ENCODE measurements at regions not wholly inside any gene's neighbourhood (a gene's known extent, or its start where the extent isn't known, plus 50 kb on each side); places are given as distances from the start of the nearest gene placed in this dataset.

- ChIA-PET CTCF (interaction anchor here (0.9 to 1.3 kb wide), 4 partner anchors 11 to 107 kb away, joined by 3 to 5 read pairs (median 3); no protein-coding TSS in a partner anchor), POLR2A (no interaction called here)
- Mint-ChIP-seq H3K4me1 (ENCODE audit: low read depth) (peaks cover 5% of the 10 kb centered on the region), H3K4me3 (no peak overlapping the region), H3K27ac (no peak overlapping the region), H3K36me3 (ENCODE audit: low read depth) (no peaks in the 10 kb centered on the region), H3K9me3 (ENCODE audit: insufficient read depth) (no peaks in the 10 kb centered on the region), H3K27me3 (ENCODE audit: low read depth) (peaks cover 2% of the 10 kb centered on the region)
- DNase-seq (no peak), ATAC-seq (no peak)
Observed at GRCh38 chr12:98425859-98426258, 89.5 kb upstream of the TMPO start.

- ChIA-PET POLR2A (no interaction called here), CTCF (no interaction called here)
- no peak for ATAC-seq
- Mint-ChIP-seq H3K4me3 (no peak overlapping the region), H3K27me3 (ENCODE audit: low read depth) (peaks cover 21% of the 10 kb centered on the region), H3K36me3 (ENCODE audit: low read depth) (no peaks in the 10 kb centered on the region), H3K27ac (no peak overlapping the region), H3K4me1 (ENCODE audit: low read depth) (no peaks in the 10 kb centered on the region), H3K9me3 (ENCODE audit: insufficient read depth) (peaks cover 7% of the 10 kb centered on the region)
- no peak for DNase-seq
Observed at GRCh38 chr12:98431089-98431488, 84.3 kb upstream of the TMPO start.

- DNase-seq (no peak), ATAC-seq (no peak)
- ChIA-PET CTCF (interaction anchor here (1.4 kb wide), 1 partner anchor 11 kb away, joined by 5 read pairs; no protein-coding TSS in a partner anchor), POLR2A (no interaction called here)
- Mint-ChIP-seq H3K9me3 (ENCODE audit: insufficient read depth) (peaks cover 7% of the 10 kb centered on the region), H3K36me3 (ENCODE audit: low read depth) (no peaks in the 10 kb centered on the region), H3K27me3 (ENCODE audit: low read depth) (peaks cover 29% of the 10 kb centered on the region), H3K4me3 (no peak overlapping the region), H3K4me1 (ENCODE audit: low read depth) (no peaks in the 10 kb centered on the region), H3K27ac (no peak overlapping the region)
Observed at GRCh38 chr12:98437166-98437565, 78.2 kb upstream of the TMPO start.

GRCh38 chr12:98437806-98438595 lies 77.4 kb upstream of the TMPO start:
- H3K36me3 Mint-ChIP-seq (ENCODE audit: low read depth), result no peaks in the 10 kb centered on the region
- H3K27me3 Mint-ChIP-seq (ENCODE audit: low read depth), result peaks cover 32% of the 10 kb centered on the region
- ChIA-PET POLR2A (no interaction called here), CTCF (interaction anchor here (1.1 kb wide), 1 partner anchor 13 kb away, joined by 4 read pairs; no protein-coding TSS in a partner anchor)
- no peak overlapping the region for H3K4me3 Mint-ChIP-seq
- H3K27ac Mint-ChIP-seq, result no peak overlapping the region
- no peaks in the 10 kb centered on the region for H3K4me1 Mint-ChIP-seq (ENCODE audit: low read depth)
- ATAC-seq (no peak), DNase-seq (no peak)
- peaks cover 7% of the 10 kb centered on the region for H3K9me3 Mint-ChIP-seq (ENCODE audit: insufficient read depth)

GRCh38 chr12:98438656-98439230 lies 76.6 kb upstream of the TMPO start:
- no peak overlapping the region for H3K27ac Mint-ChIP-seq
- ChIA-PET CTCF (interaction anchor here (1.1 kb wide), 1 partner anchor 14 kb away, joined by 4 read pairs; no protein-coding TSS in a partner anchor), POLR2A (no interaction called here)
- ATAC-seq, result no peak
- no peaks in the 10 kb centered on the region for H3K36me3 Mint-ChIP-seq (ENCODE audit: low read depth)
- no peaks in the 10 kb centered on the region for H3K4me1 Mint-ChIP-seq (ENCODE audit: low read depth)
- no peak for DNase-seq
- no peak overlapping the region for H3K4me3 Mint-ChIP-seq
- H3K9me3 Mint-ChIP-seq (ENCODE audit: insufficient read depth), result peaks cover 7% of the 10 kb centered on the region
- H3K27me3 Mint-ChIP-seq (ENCODE audit: low read depth), result peaks cover 32% of the 10 kb centered on the region

GRCh38 chr12:98439471-98439951 lies 75.9 kb upstream of the TMPO start:
- Mint-ChIP-seq H3K27ac (no peak overlapping the region), H3K4me3 (no peak overlapping the region), H3K9me3 (ENCODE audit: insufficient read depth) (peaks cover 6% of the 10 kb centered on the region), H3K36me3 (ENCODE audit: low read depth) (no peaks in the 10 kb centered on the region), H3K27me3 (ENCODE audit: low read depth) (peaks cover 32% of the 10 kb centered on the region), H3K4me1 (ENCODE audit: low read depth) (no peaks in the 10 kb centered on the region)
- no peak for DNase-seq
- ChIA-PET POLR2A (no interaction called here), CTCF (interaction anchor here (1.2 kb wide), 1 partner anchor 93 kb away, joined by 3 read pairs; no protein-coding TSS in a partner anchor)
- ATAC-seq, result no peak

DNA sequence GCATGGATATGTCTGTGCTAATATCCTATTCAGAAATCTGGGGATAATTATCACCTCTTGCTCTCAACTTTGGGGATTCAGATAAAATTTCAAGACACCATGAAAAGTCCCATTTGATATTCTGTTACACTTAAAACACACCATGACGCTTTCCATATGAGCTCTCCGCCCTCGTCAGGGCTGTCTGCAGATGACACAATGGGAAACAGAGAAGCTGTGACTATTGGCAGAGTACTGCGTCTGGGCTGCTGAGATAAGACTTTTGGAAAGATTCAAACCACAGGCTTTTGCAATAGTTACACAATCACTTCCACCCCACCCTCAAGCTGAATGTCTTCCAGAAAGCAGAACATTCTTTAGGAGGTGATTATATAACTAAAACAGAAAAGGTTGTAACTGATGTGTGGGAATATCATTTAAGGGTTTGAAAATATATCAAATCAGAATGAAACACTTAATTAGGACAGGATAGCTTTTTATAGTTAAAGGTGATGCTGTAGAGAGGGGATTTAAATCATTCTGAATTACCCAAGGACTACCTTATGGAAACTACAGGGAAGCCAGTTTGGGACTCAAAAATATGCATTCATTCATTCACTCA lies 75.3 kb upstream of the TMPO start:
- H3K9me3 Mint-ChIP-seq (ENCODE audit: insufficient read depth), result peaks cover under 1% of the 10 kb centered on the region
- no peak for DNase-seq

GRCh38 chr12:98446060-98446459 lies 69.3 kb upstream of the TMPO start:
- ChIA-PET POLR2A (no interaction called here), CTCF (interaction anchor here (1.0 kb wide), 1 partner anchor 87 kb away, joined by 4 read pairs; no protein-coding TSS in a partner anchor)

More for the DNA sequence above, 75.3 kb upstream of the TMPO start:
- POLR2A ChIA-PET, result no interaction called here
- H3K27ac Mint-ChIP-seq, result no peak overlapping the region
- CTCF ChIA-PET, result interaction anchor here (1.2 kb wide), 1 partner anchor 92 kb away, joined by 3 read pairs; no protein-coding TSS in a partner anchor
- no peak overlapping the region for H3K4me3 Mint-ChIP-seq
- peaks cover 32% of the 10 kb centered on the region for H3K27me3 Mint-ChIP-seq (ENCODE audit: low read depth)
- no peaks in the 10 kb centered on the region for H3K4me1 Mint-ChIP-seq (ENCODE audit: low read depth)
- no peak for ATAC-seq
- H3K36me3 Mint-ChIP-seq (ENCODE audit: low read depth), result no peaks in the 10 kb centered on the region

DNA sequence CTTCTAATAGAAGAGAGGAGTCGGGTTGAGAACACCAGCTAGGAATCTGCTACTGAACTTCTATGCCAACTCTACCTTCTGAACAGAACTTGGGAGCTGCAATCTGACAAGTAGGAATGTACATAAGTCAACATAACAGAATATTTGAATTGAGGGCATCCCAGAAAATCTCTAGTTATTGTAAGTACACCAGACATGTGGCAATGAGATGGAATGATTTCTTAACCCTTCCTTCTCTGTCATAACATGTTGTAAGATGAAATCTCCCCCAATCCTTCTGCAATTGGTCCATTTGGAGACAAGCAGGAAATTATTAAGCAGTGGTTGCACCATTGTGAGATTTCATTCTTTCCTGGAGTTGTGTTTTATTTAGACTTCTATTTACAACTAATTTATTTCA lies 68.7 kb upstream of the TMPO start:
- no peaks in the 10 kb centered on the region for H3K4me1 Mint-ChIP-seq (ENCODE audit: low read depth)
- DNase-seq, result no peak
- no peak for ATAC-seq
- CTCF ChIA-PET, result interaction anchor here (1.0 kb wide), 1 partner anchor 86 kb away, joined by 4 read pairs; no protein-coding TSS in a partner anchor
- H3K9me3 Mint-ChIP-seq (ENCODE audit: insufficient read depth), result no peaks in the 10 kb centered on the region
- peaks cover 18% of the 10 kb centered on the region for H3K27me3 Mint-ChIP-seq (ENCODE audit: low read depth)
- no peaks in the 10 kb centered on the region for H3K36me3 Mint-ChIP-seq (ENCODE audit: low read depth)
- no peak overlapping the region for H3K4me3 Mint-ChIP-seq
- H3K27ac Mint-ChIP-seq, result no peak overlapping the region
- POLR2A ChIA-PET, result no interaction called here

More at GRCh38 chr12:98446060-98446459, 69.3 kb upstream of the TMPO start:
- H3K27me3 Mint-ChIP-seq (ENCODE audit: low read depth), result peaks cover 18% of the 10 kb centered on the region
- no peak overlapping the region for H3K27ac Mint-ChIP-seq
- DNase-seq, result no peak
- no peaks in the 10 kb centered on the region for H3K4me1 Mint-ChIP-seq (ENCODE audit: low read depth)
- no peak overlapping the region for H3K4me3 Mint-ChIP-seq
- ATAC-seq, result no peak
- H3K36me3 Mint-ChIP-seq (ENCODE audit: low read depth), result no peaks in the 10 kb centered on the region
- H3K9me3 Mint-ChIP-seq (ENCODE audit: insufficient read depth), result no peaks in the 10 kb centered on the region

- POLR2A ChIA-PET, result no interaction called here
- Mint-ChIP-seq H3K36me3 (ENCODE audit: low read depth) (no peaks in the 10 kb centered on the region), H3K4me3 (no peak overlapping the region), H3K27me3 (ENCODE audit: low read depth) (peaks cover 18% of the 10 kb centered on the region), H3K27ac (no peak overlapping the region), H3K9me3 (ENCODE audit: insufficient read depth) (no peaks in the 10 kb centered on the region), H3K4me1 (ENCODE audit: low read depth) (no peaks in the 10 kb centered on the region)
- DNase-seq, result no peak
- no peak for ATAC-seq
- CTCF ChIA-PET, result no interaction called here
Observed at GRCh38 chr12:98449584-98449983, 65.8 kb upstream of the TMPO start.

DNA sequence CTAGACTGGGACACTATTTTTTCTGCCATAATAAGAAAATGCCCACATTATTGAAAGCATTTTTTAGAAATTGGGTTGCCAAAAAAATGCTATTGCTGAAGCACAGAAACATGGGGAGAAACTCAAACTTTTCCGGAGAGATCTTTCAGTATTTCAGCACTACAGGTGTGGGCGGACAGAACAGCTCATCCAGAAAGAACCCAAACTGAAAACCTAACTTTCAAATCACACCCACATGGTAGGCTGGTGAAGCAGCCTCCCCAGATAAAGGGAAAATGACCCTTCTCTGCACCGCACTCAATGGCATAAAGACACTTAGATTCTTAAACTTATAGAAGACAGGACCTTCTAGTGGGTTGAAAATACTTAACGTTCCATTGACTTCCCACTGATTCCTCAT lies 62.3 kb upstream of the TMPO start:
- CTCF ChIA-PET, result no interaction called here
- ATAC-seq (no peak), DNase-seq (no peak)
- Mint-ChIP-seq H3K4me3 (no peak overlapping the region), H3K27ac (no peak overlapping the region), H3K27me3 (ENCODE audit: low read depth) (peaks cover 24% of the 10 kb centered on the region), H3K4me1 (ENCODE audit: low read depth) (peaks cover 4% of the 10 kb centered on the region), H3K36me3 (ENCODE audit: low read depth) (no peaks in the 10 kb centered on the region), H3K9me3 (ENCODE audit: insufficient read depth) (no peaks in the 10 kb centered on the region)
- POLR2A ChIA-PET, result no interaction called here

GRCh38 chr12:98453492-98453891 lies 61.9 kb upstream of the TMPO start:
- POLR2A ChIA-PET, result no interaction called here
- no peak overlapping the region for H3K4me3 Mint-ChIP-seq
- no peaks in the 10 kb centered on the region for H3K9me3 Mint-ChIP-seq (ENCODE audit: insufficient read depth)
- ATAC-seq (no peak), DNase-seq (no peak)
- H3K27me3 Mint-ChIP-seq (ENCODE audit: low read depth), result peaks cover 26% of the 10 kb centered on the region
- H3K4me1 Mint-ChIP-seq (ENCODE audit: low read depth), result peaks cover 4% of the 10 kb centered on the region
- CTCF ChIA-PET, result no interaction called here
- H3K36me3 Mint-ChIP-seq (ENCODE audit: low read depth), result no peaks in the 10 kb centered on the region
- no peak overlapping the region for H3K27ac Mint-ChIP-seq
